ENCODE measurements at regions not wholly inside any gene's neighbourhood (a gene's known extent, or its start where the extent isn't known, plus 50 kb on each side); places are given as distances from the start of the nearest gene placed in this dataset.
A peak's percentile ranks its signal among the peaks of the same experiment; 100 is the strongest.

GRCh38 chr2:193843675-193844074 is 1648.9 kb upstream of the TMEFF2 start:
- no TSS peak for BruUV-seq (replicated peaks)
- no peak for FAIRE-seq
- Histone ChIP-seq H2AFZ (ENCODE audit: low read depth, low read length) (no peak overlapping the region), H3K4me3 (replicated peaks in 1 of 3; ENCODE audit: insufficient read depth in 1 of 3, low read depth in 1 of 3, low read length in 3 of 3) (no peak overlapping the region), H3K36me3 (ENCODE audit: control insufficient read depth in 2 of 2, extremely low read depth in 1 of 2, insufficient read depth in 2 of 2, low read length in 2 of 2) (no peaks in the 10 kb centered on the region), H3K9ac (replicated peaks; ENCODE audit: extremely low read depth, insufficient read depth, low read length) (no peak overlapping the region), H3K27ac (ENCODE audit: insufficient read depth, low read depth, low read length) (no peak overlapping the region), H3K9me3 (replicated peaks; ENCODE audit: control insufficient read depth, insufficient read depth, low read length) (no peaks in the 10 kb centered on the region), H3K4me2 (ENCODE audit: insufficient read depth, low read length) (no peak overlapping the region), H3K79me2 (ENCODE audit: control insufficient read depth, insufficient read depth, low read length) (no peaks in the 10 kb centered on the region), H4K20me1 (replicated peaks; ENCODE audit: control insufficient read depth, extremely low read depth, insufficient read depth, low read length) (no peaks in the 10 kb centered on the region), H3K9me1 (replicated peaks; ENCODE audit: control insufficient read depth, extremely low read depth, insufficient read depth, low read length) (no peaks in the 10 kb centered on the region), H3K27me3 (ENCODE audit: control insufficient read depth in 2 of 2, insufficient read depth in 2 of 2, low read length in 2 of 2) (no peaks in the 10 kb centered on the region), H3K4me1 (ENCODE audit: control insufficient read depth, extremely low read depth, insufficient read depth, low read length) (peaks cover 20% of the 10 kb centered on the region)
- POLR2A ChIA-PET: no interaction called here
- CTCF ChIA-PET: no interaction called here
- no peak for TF ChIP-seq FOS (IDR thresholded peaks at IDR 0.05; ENCODE audit: borderline replicate concordance, insufficient read depth, low read length)
- TF ChIP-seq POLR2A (IDR thresholded peaks at IDR 0.05; ENCODE audit: low read depth, low read length): no peak
- no peak for TF ChIP-seq GATA2 (IDR thresholded peaks at IDR 0.05; ENCODE audit: insufficient read depth, insufficient read length, low read depth, low read length)
- TF ChIP-seq MAX (IDR thresholded peaks at IDR 0.05; ENCODE audit: insufficient read depth, insufficient read length): no peak
- no peak for TF ChIP-seq MYC (IDR thresholded peaks at IDR 0.05; ENCODE audit: low read depth, low read length)
- no peak for TF ChIP-seq JUN (IDR thresholded peaks at IDR 0.05; ENCODE audit: borderline replicate concordance, insufficient read depth, insufficient read length, low read depth)
- TF ChIP-seq CTCF (IDR thresholded peaks at IDR 0.05; ENCODE audit: extremely low read depth in 1 of 2, insufficient read depth in 1 of 2, low read depth in 1 of 2, low read length in 2 of 2): no peak
- TF ChIP-seq EZH2 (IDR thresholded peaks at IDR 0.05; ENCODE audit: borderline replicate concordance, low read depth, low read length, severe bottlenecking): no peak
- no peak for TF ChIP-seq POLR2AphosphoS5 (IDR thresholded peaks at IDR 0.05; ENCODE audit: insufficient read depth, low read depth, low read length)
- peak; percentile 0 for DNase-seq (ENCODE audit: low read depth, low spot score)
- intact Hi-C loops (cut with micrococcal nuclease) (no loop called here), dilution Hi-C loops (cut with MboI; ENCODE audit: extremely low pct_ligation_motif_present, low sequenced_read_pairs) (no loop called here)

Measured in endothelial cell of umbilical vein (primary cell).